ENCODE measurements at regions not wholly inside any gene's neighbourhood (a gene's known extent, or its start where the extent isn't known, plus 50 kb on each side); places are given as distances from the start of the nearest gene placed in this dataset.

GRCh38 chr1:29516063-29516820 is 279.9 kb downstream of the PTPRU start:
- Mint-ChIP-seq H3K27me3 (ENCODE audit: insufficient read depth, low read depth) (peaks cover 3% of the 10 kb centered on the region), H3K27ac (no peak overlapping the region), H3K9me3 (peaks cover 6% of the 10 kb centered on the region), H3K4me1 (peaks cover 20% of the 10 kb centered on the region), H3K4me3 (no peak overlapping the region), H3K36me3 (no peaks in the 10 kb centered on the region)
- H3K36me3 ChIP-seq = no peaks in the 10 kb centered on the region
- no peak for DNase-seq (ENCODE audit: low spot score)
- H3K79me2 ChIP-seq (ENCODE audit: low read depth) = no peaks in the 10 kb centered on the region
- no peak overlapping the region for H3K4me2 ChIP-seq
- H3K27me3 ChIP-seq = no peaks in the 10 kb centered on the region
- H3K9ac ChIP-seq = no peak overlapping the region
- TF ChIP-seq, protein P1, sequence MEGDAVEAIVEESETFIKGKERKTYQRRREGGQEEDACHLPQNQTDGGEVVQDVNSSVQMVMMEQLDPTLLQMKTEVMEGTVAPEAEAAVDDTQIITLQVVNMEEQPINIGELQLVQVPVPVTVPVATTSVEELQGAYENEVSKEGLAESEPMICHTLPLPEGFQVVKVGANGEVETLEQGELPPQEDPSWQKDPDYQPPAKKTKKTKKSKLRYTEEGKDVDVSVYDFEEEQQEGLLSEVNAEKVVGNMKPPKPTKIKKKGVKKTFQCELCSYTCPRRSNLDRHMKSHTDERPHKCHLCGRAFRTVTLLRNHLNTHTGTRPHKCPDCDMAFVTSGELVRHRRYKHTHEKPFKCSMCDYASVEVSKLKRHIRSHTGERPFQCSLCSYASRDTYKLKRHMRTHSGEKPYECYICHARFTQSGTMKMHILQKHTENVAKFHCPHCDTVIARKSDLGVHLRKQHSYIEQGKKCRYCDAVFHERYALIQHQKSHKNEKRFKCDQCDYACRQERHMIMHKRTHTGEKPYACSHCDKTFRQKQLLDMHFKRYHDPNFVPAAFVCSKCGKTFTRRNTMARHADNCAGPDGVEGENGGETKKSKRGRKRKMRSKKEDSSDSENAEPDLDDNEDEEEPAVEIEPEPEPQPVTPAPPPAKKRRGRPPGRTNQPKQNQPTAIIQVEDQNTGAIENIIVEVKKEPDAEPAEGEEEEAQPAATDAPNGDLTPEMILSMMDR (IDR thresholded peaks at IDR 0.05) = no peak
- TF ChIP-seq EZH2 (IDR thresholded peaks at IDR 0.05) (no peak), EZH2phosphoT487 (IDR thresholded peaks at IDR 0.05) (no peak)
- H3K27ac ChIP-seq = no peak overlapping the region
- H3F3A ChIP-seq (ENCODE audit: low read depth) = no peaks in the 10 kb centered on the region
- no peak overlapping the region for H3K4me3 ChIP-seq
- H3K9me3 ChIP-seq (ENCODE audit: low read depth) = no peaks in the 10 kb centered on the region
- no peaks in the 10 kb centered on the region for H4K20me1 ChIP-seq (ENCODE audit: low read depth)
- H2AFZ ChIP-seq (replicated peaks) = no peak overlapping the region
- peaks cover 7% of the 10 kb centered on the region for H3K4me1 ChIP-seq

GRCh38 chr1:29515170-29515955 is 279.0 kb downstream of the PTPRU start:
- no peak overlapping the region for H3K27ac Mint-ChIP-seq
- Histone ChIP-seq H3F3A (ENCODE audit: low read depth) (no peaks in the 10 kb centered on the region), H2AFZ (replicated peaks) (no peak overlapping the region), H3K79me2 (ENCODE audit: low read depth) (no peaks in the 10 kb centered on the region), H3K4me3 (no peak overlapping the region), H3K36me3 (no peaks in the 10 kb centered on the region), H3K9ac (no peak overlapping the region), H3K27me3 (no peaks in the 10 kb centered on the region), H4K20me1 (ENCODE audit: low read depth) (no peaks in the 10 kb centered on the region), H3K4me2 (no peak overlapping the region), H3K9me3 (ENCODE audit: low read depth) (no peaks in the 10 kb centered on the region), H3K4me1 (peaks cover 7% of the 10 kb centered on the region), H3K27ac (no peak overlapping the region)
- TF ChIP-seq EZH2phosphoT487 (IDR thresholded peaks at IDR 0.05) = no peak
- no peak for TF ChIP-seq EZH2 (IDR thresholded peaks at IDR 0.05)
- TF ChIP-seq, protein P1 (IDR thresholded peaks at IDR 0.05) = no peak
- H3K4me1 Mint-ChIP-seq = peaks cover 15% of the 10 kb centered on the region
- no peak for DNase-seq (ENCODE audit: low spot score)
- H3K9me3 Mint-ChIP-seq = peaks cover 6% of the 10 kb centered on the region
- H3K36me3 Mint-ChIP-seq = no peaks in the 10 kb centered on the region
- H3K4me3 Mint-ChIP-seq = no peak overlapping the region
- H3K27me3 Mint-ChIP-seq (ENCODE audit: insufficient read depth, low read depth) = peaks cover 3% of the 10 kb centered on the region

DNA sequence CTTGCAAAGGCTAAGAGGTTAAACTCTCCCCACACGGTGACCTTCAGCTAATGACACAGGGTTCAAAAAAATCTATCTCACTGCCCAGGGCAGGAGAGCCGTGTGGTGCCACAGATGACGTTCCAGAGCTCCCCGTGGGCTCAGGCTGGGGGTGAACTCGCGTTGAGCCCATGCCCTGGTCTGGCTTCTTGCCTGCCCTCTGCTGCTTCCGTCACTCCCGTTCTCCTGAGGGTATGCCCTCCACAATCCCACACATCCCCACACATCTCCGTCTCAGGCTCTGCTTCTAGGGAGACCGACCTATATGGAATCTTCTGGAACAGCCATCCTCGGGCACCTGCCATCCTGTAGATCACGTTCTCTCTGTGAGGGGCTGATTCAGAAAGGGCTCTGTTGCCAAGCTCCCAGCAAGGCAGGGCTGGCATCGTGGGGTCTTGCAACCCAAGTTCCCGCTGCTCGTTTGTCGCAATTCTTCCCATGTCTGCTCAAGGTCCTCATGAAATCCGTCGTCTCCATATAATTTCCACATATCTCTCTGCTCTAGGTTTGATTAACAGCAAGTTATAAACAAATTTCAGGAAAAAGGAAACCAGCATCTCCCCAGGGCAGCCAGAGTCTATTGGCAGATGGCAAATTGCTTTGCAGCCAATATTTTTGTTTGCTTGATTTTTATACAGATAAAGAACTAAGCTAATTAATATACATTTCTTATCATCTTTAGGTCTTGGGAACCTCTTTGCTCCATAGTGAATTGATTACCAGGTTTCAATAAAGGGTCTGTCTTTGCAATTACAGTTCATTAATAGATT is 278.2 kb downstream of the PTPRU start:
- H3K4me2 ChIP-seq = no peak overlapping the region
- TF ChIP-seq EZH2 (IDR thresholded peaks at IDR 0.05) = no peak
- no peak for TF ChIP-seq EZH2phosphoT487 (IDR thresholded peaks at IDR 0.05)
- TF ChIP-seq, protein P1 (IDR thresholded peaks at IDR 0.05) = no peak
- no peaks in the 10 kb centered on the region for H4K20me1 ChIP-seq (ENCODE audit: low read depth)
- no peak overlapping the region for H3K9ac ChIP-seq
- no peaks in the 10 kb centered on the region for H3K9me3 ChIP-seq (ENCODE audit: low read depth)
- Mint-ChIP-seq H3K9me3 (peaks cover 6% of the 10 kb centered on the region), H3K4me3 (no peak overlapping the region), H3K27me3 (ENCODE audit: insufficient read depth, low read depth) (peaks cover 3% of the 10 kb centered on the region), H3K27ac (peak overlapping the region; percentile 12), H3K4me1 (peaks cover 11% of the 10 kb centered on the region), H3K36me3 (no peaks in the 10 kb centered on the region)
- no peak overlapping the region for H3K27ac ChIP-seq
- no peak overlapping the region for H3K4me3 ChIP-seq
- H3K79me2 ChIP-seq (ENCODE audit: low read depth) = no peaks in the 10 kb centered on the region
- no peaks in the 10 kb centered on the region for H3K27me3 ChIP-seq
- H3K36me3 ChIP-seq = no peaks in the 10 kb centered on the region
- peaks cover 7% of the 10 kb centered on the region for H3K4me1 ChIP-seq
- H3F3A ChIP-seq (ENCODE audit: low read depth) = no peaks in the 10 kb centered on the region
- no peak for DNase-seq (ENCODE audit: low spot score)
- no peak overlapping the region for H2AFZ ChIP-seq (replicated peaks)

Data from neural progenitor cell (in vitro differentiated cells).